ENCODE measurements at regions not wholly inside any gene's neighbourhood (a gene's known extent, or its start where the extent isn't known, plus 50 kb on each side); places are given as distances from the start of the nearest gene placed in this dataset.

GRCh38 chr6:40962241-40962640, 76.8 kb downstream of the UNC5CL start:
- no peak for DNase-seq (ENCODE audit: low spot score)
- in situ Hi-C loops (cut with MboI; ENCODE audit: low pct_unique_long_range_greater_than_20kb, low sequenced_read_pairs, unreplicated experiment): no loop called here
- no peak for TF ChIP-seq CTCF (IDR thresholded peaks at IDR 0.05; ENCODE audit: extremely low read depth, insufficient read depth, missing control alignments)

- DNase-seq (ENCODE audit: low spot score): no peak
- no peak for TF ChIP-seq CTCF (IDR thresholded peaks at IDR 0.05; ENCODE audit: extremely low read depth, insufficient read depth, missing control alignments)
- in situ Hi-C loops (cut with MboI; ENCODE audit: low pct_unique_long_range_greater_than_20kb, low sequenced_read_pairs, unreplicated experiment): no loop called here
Measured at GRCh38 chr6:40961831-40962230, 77.2 kb downstream of the UNC5CL start.

DNA sequence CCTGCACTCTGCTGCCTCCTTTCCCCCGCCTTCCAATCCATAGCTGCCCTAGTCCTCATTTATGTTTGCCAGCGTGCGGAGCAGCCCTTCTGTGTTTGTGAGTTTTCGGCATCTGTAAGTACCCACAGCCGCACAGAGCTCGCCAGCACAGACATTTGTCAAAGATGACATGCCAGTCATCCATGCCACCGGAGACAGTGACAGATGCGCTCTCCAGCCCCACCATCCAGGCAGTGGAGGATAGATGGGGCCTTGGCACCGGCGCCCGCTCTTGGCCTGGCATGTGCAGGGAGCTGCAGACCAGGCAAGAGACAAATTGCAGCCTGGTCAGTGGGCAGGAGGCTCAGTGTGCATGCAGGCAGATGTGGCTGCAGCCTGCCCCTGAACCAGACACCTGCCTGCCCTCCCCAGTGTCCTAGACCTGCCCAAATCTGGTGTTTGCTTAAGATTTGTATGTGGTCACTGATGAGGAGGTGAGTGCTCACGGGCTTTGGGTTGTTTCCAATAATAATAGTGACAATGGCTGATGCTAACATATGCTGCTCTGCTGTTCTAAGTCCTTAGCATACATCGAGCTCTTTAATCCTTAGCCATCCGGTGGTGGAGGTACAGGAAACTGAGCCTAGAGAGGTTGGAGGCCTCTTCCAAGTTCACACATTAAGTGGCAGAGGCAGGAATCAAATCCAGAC, 78.1 kb downstream of the UNC5CL start:
- in situ Hi-C loops (cut with MboI; ENCODE audit: low pct_unique_long_range_greater_than_20kb, low sequenced_read_pairs, unreplicated experiment): no loop called here
- no peak for DNase-seq (ENCODE audit: low spot score)
- no peak for TF ChIP-seq CTCF (IDR thresholded peaks at IDR 0.05; ENCODE audit: extremely low read depth, insufficient read depth, missing control alignments)

DNA sequence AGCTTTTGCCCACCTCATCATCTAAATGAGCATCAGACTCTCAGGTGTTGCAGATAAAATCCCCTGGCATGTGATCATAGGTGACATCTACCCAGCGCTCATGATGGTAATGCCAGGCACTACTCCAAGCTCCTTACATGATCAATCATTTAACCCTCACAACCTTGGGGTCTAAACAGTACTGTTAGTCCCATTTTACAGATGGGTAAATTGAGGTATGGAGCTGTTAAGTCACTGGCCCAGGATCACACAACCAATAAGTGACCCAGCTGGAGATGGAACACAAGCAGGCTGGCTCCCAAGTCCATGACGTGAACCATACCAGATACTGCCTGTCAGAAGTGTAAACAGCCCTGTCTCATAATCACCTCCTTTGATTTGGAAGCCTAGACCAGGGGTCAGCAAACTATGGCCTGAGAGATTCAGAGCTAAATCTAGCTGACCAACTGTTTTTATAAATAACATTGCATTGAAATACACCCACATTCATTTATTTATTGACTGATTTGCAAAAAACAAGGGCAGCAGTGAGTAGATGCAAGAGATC, 79.2 kb downstream of the UNC5CL start:
- TF ChIP-seq CTCF (IDR thresholded peaks at IDR 0.05; ENCODE audit: extremely low read depth, insufficient read depth, missing control alignments): no peak
- DNase-seq (ENCODE audit: low spot score): no peak
- in situ Hi-C loops (cut with MboI; ENCODE audit: low pct_unique_long_range_greater_than_20kb, low sequenced_read_pairs, unreplicated experiment): no loop called here

GRCh38 chr6:40958738-40959137, 80.3 kb downstream of the UNC5CL start:
- TF ChIP-seq CTCF (IDR thresholded peaks at IDR 0.05; ENCODE audit: extremely low read depth, insufficient read depth, missing control alignments): no peak
- in situ Hi-C loops (cut with MboI; ENCODE audit: low pct_unique_long_range_greater_than_20kb, low sequenced_read_pairs, unreplicated experiment): no loop called here
- DNase-seq (ENCODE audit: low spot score): no peak

DNA sequence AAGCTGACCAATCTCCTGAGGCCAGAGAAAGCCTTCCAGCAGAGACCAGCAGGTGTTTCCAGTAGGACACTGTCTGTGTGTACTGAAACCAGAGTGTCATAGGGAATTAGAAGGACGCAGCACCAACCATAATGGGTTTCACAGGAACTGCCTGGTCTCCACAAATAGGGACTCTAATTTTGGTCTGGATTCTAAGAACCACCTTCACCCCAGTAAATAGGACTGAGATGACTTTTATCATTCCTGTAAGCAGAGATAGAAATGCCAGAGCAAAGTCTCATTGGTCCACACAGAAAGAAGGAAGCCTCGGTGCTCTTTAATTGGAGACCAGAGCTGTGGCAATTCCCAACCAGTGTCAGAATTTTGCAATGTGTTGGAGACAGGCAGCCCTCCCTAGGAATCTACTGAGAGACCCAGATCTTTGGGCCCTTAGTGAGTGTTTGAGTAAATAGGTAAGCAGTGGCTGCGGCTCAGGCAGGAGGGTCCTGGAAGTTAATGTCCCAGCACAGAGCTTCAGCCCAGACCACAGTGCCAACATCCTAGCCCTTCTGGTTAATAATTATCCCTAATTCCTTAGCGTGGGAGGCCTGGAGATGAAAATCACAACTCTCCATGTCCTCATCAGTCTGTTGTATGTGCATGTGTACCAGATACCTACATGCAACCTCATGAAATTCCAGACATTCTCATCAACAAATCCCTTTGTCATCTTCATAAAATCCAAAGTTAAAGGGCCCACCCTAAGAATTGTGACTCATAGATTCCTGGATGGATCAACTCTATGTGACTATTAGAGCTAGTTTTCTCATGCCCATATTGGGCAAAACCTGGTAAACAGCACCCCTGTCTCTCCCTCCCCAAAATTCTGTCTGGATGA, 81.2 kb downstream of the UNC5CL start:
- TF ChIP-seq CTCF (IDR thresholded peaks at IDR 0.05; ENCODE audit: extremely low read depth, insufficient read depth, missing control alignments): no peak
- DNase-seq (ENCODE audit: low spot score): no peak
- in situ Hi-C loops (cut with MboI; ENCODE audit: low pct_unique_long_range_greater_than_20kb, low sequenced_read_pairs, unreplicated experiment): no loop called here
